Retinal pigment epithelial cell (primary cell): ENCODE measurements at regions not wholly inside any gene's neighbourhood (a gene's known extent, or its start where the extent isn't known, plus 50 kb on each side); places are given as distances from the start of the nearest gene placed in this dataset.

Experiments
- DNase-seq: peaks from one replicate; pipeline ENCODE4 v3.0.0-alpha.2; 2010; ENCODE audit warnings: low read depth
- H3K4me3 ChIP-seq: 2 replicates; pipeline ENCODE4 v1.5.1; 2011; ENCODE audit warnings: mild to moderate bottlenecking, low read length, control low read depth, moderate library complexity
- CTCF ChIP-seq: conservative IDR thresholded peaks from 2 replicates; pipeline ENCODE4 v1.5.1; 2011; ENCODE audit warnings: low read depth, low read length, control low read depth, inconsistent platforms

GRCh38 chrX:15963858-15964257, 109.2 kb upstream of the AP1S2 start:
- H3K4me3 ChIP-seq: no peak overlapping the region
- DNase-seq: no peak
- TF ChIP-seq CTCF: no peak

GRCh38 chrX:15960237-15960636, 105.6 kb upstream of the AP1S2 start:
- no peak for TF ChIP-seq CTCF
- no peak for DNase-seq
- no peak overlapping the region for H3K4me3 ChIP-seq

DNA sequence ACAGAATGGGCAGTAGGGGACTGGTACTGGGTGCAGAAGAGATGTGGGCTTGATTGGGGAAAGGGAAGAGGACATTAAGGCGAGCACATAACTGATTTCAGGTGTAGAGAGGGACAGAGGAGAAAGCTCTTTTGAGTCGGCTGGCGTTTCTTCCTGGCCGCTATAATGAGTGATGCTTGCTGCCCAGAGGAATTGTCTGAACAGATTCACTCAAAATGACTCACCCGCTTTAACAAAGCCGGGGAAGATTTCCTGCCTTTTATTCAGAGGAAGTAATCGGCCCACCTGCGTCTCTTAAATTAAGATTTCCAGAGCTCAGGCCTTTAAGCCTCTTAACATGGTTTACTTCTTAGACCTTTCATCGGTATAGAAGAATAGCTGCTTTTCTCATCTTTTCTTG, 102.1 kb upstream of the AP1S2 start:
- H3K4me3 ChIP-seq: no peak overlapping the region
- TF ChIP-seq CTCF: no peak
- no peak for DNase-seq

DNA sequence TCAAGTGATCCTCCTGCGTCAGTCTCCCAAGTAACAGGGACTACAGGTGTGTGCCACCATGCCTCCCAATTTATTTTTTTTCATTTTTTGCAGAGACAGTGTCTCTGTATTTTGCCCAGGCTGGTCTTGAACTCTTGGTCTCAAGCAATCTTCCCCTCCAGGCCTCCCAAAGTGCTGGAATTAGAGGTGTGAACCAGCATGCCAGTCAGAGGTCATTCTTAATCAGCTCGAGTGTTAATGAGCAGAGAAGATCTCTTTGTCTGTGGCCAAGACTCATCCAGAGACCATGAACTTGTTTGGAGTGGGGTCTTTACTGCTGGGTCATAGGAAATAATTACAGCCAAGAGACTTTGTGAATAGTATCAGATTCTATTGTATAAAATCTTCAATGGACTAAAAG, 99.2 kb upstream of the AP1S2 start:
- no peak for TF ChIP-seq CTCF

GRCh38 chrX:15952212-15952611, 97.6 kb upstream of the AP1S2 start:
- DNase-seq: no peak
- H3K4me3 ChIP-seq: no peak overlapping the region
- no peak for TF ChIP-seq CTCF

More for the DNA sequence above, 99.2 kb upstream of the AP1S2 start:
- no peak overlapping the region for H3K4me3 ChIP-seq
- no peak for DNase-seq

DNA sequence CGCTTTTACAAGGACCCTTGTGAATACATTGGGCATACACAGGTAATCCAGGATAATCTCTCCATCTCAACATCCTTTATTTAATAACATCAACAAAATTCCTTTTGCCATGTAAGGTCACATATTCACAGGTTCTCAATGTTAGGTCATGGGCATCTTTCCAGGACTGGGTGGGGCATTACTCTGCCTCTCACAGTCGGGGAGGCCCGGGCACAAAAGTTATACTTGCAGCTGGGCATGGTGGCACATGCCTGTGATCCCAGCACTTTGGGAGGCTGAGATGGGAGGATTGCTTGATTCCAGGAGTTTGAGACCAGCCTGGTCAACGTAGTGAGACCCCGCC, 93.7 kb upstream of the AP1S2 start:
- DNase-seq: no peak
- no peak for TF ChIP-seq CTCF
- no peak overlapping the region for H3K4me3 ChIP-seq

GRCh38 chrX:15947648-15948317, 93.2 kb upstream of the AP1S2 start:
- TF ChIP-seq CTCF: no peak
- no peak overlapping the region for H3K4me3 ChIP-seq
- DNase-seq: no peak
